AG04450 (cell line): ENCODE measurements at regions not wholly inside any gene's neighbourhood (a gene's known extent, or its start where the extent isn't known, plus 50 kb on each side); places are given as distances from the start of the nearest gene placed in this dataset.

Experiments
- CTCF ChIA-PET: fragments of 300-600, 350-600 bp; formaldehyde crosslinking; extraction: SDS; loops from one replicate; lab custom pipeline; 2022; ENCODE audit warnings: antibody characterized with exemption, inconsistent platforms; lab: Charles Lee
- POLR2A ChIA-PET: fragments of 350-600 bp; formaldehyde crosslinking; extraction: SDS; loops from one replicate; lab custom pipeline; 2021; ENCODE audit warnings: antibody characterized with exemption, inconsistent platforms; lab: Yijun Ruan, JAX
- DNase-seq: peaks from one replicate; pipeline ENCODE4 v3.0.0-alpha.2; 2011; ENCODE audit warnings: low read depth, low spot score
- H3K27ac ChIP-seq: one replicate; pipeline ENCODE4 v1.5.1; 2012; ENCODE audit warnings: low read depth, low read length, control low read depth
- H3K27me3 ChIP-seq: one replicate; pipeline ENCODE4 v1.6.0; 2012; ENCODE audit warnings: low read length; ENCODE audit not compliant: control insufficient read depth, insufficient read depth
- H3K4me3 ChIP-seq: 2 replicates; pipeline ENCODE4 v1.5.1; 2011; ENCODE audit warnings: mild to moderate bottlenecking, low read depth, low read length, control low read depth
- H3K9me3 ChIP-seq: 2 replicates; pipeline ENCODE4 v1.5.1; 2012; ENCODE audit warnings: low read length; ENCODE audit not compliant: control insufficient read depth, insufficient read depth
- TF ChIP-seq, protein P1 (sequence below): IDR thresholded peaks from 2 replicates; pipeline ENCODE4 v1.5.1; 2011; ENCODE audit warnings: low read depth, low read length, control low read depth, inconsistent platforms

DNA sequence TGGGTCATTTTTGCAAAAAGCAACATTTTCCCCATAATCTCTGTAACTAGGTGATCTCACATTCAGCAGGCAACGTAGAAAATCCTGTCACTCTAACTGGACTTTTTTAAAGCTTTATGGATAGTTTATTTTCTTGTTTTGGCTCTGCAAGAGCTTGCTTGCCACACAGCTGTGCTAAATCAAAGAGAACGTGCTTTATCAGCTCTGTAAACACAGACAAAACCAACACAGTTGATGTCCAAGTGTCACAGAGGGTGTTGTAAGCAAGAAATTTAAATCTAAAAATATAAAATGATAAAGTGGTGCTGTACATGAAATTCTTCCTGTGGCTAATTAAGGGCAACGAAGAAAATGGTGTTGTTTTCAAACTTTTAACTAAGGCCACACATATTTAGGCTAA lies 97.5 kb upstream of the STAC start:
- H3K27me3 ChIP-seq, result no peaks in the 10 kb centered on the region
- ChIA-PET CTCF (no interaction called here), POLR2A (no interaction called here)
- TF ChIP-seq, protein P1, sequence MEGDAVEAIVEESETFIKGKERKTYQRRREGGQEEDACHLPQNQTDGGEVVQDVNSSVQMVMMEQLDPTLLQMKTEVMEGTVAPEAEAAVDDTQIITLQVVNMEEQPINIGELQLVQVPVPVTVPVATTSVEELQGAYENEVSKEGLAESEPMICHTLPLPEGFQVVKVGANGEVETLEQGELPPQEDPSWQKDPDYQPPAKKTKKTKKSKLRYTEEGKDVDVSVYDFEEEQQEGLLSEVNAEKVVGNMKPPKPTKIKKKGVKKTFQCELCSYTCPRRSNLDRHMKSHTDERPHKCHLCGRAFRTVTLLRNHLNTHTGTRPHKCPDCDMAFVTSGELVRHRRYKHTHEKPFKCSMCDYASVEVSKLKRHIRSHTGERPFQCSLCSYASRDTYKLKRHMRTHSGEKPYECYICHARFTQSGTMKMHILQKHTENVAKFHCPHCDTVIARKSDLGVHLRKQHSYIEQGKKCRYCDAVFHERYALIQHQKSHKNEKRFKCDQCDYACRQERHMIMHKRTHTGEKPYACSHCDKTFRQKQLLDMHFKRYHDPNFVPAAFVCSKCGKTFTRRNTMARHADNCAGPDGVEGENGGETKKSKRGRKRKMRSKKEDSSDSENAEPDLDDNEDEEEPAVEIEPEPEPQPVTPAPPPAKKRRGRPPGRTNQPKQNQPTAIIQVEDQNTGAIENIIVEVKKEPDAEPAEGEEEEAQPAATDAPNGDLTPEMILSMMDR, result no peak
- DNase-seq, result no peak
- H3K27ac ChIP-seq, result no peak overlapping the region
- no peaks in the 10 kb centered on the region; the same call in 1 of the 2 replicates for H3K9me3 ChIP-seq
- H3K4me3 ChIP-seq, result no peak overlapping the region

DNA sequence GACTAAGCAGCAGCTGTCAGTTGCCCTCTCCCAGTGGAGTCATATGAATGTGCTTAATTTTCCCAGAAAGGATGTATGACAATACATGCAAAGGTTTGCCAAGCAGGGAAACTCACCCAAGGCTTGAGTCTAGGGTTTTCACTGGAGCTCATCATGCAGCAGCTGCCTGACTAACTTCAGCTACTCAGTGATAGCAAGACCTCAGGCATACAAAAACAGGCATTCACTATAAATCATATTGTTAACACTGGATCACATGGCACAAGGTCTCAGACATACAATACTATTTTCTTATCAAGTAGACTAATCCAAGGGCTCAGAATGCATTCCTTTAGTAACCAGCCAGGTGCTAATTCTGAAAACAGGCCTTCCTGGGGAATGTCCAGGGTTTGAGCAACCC lies 85.0 kb upstream of the STAC start:
- H3K27ac ChIP-seq, result no peak overlapping the region
- ChIA-PET CTCF (no interaction called here), POLR2A (no interaction called here)
- no peak overlapping the region for H3K4me3 ChIP-seq
- H3K9me3 ChIP-seq, result no peaks in the 10 kb centered on the region
- no peaks in the 10 kb centered on the region for H3K27me3 ChIP-seq
- TF ChIP-seq, protein P1, result no peak
- no peak for DNase-seq

DNA sequence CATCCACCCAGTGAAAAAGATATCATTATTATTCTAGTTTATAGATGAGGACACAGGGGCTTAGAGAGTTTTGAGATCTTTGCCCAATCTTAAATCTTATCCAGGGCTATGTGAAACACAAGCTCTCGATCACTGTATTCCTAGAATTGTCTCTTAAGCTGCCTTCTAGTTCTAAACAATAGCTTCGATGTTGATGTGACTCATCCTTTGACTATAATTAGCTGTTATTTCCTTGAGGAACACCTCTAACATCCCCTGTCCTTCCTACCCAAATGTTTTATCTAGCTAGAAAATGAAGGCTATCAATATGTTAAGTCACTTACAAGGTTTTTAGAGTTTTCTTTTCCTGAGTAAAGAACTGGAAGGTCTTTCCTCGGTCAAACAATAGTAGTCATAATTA lies 83.1 kb upstream of the STAC start:
- POLR2A ChIA-PET, result no interaction called here
- no peaks in the 10 kb centered on the region for H3K27me3 ChIP-seq
- no peaks in the 10 kb centered on the region for H3K9me3 ChIP-seq
- CTCF ChIA-PET, result no interaction called here
- no peak for DNase-seq
- H3K27ac ChIP-seq, result no peak overlapping the region
- no peak overlapping the region for H3K4me3 ChIP-seq
- TF ChIP-seq, protein P1, result no peak

DNA sequence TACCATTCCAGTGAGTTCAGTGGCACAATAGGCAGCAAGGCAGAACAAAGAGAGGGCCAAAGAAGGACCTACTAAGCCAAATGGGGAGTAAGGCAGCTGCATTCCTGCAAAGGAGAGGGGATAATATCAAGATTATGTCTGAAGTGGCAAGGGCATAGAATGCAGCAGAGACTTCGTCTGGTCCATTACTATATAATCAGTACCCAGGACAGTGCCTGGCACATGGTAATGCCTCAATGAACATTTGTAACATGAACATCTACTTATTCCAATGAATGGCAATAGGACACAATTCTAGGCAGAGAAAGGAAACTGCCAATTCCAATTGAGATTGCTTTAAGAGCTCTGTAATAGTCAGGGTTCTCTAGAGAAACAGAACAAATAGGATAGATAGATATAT lies 82.1 kb upstream of the STAC start:
- H3K9me3 ChIP-seq, result no peaks in the 10 kb centered on the region; the same call in 1 of the 2 replicates
- POLR2A ChIA-PET, result no interaction called here
- no peaks in the 10 kb centered on the region for H3K27me3 ChIP-seq
- no peak for DNase-seq
- TF ChIP-seq, protein P1, result no peak
- CTCF ChIA-PET, result no interaction called here
- H3K27ac ChIP-seq, result no peak overlapping the region
- no peak overlapping the region for H3K4me3 ChIP-seq

DNA sequence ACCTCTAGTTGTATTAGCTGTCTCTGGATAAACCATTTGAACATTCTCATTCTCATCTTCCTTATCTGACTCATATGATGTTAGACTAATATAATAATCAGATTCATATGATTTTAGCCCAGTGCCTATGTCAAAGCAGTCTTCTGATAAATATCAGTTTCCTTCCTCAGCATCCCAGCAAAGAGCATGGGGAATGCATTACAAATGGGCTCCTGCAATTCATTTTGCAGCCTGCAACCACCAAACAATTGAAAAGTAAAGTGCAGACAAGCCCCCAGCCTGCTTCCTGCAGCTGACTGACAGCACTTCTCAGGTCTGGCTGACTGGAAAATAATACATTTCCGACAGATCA lies 78.2 kb upstream of the STAC start:
- POLR2A ChIA-PET, result no interaction called here
- DNase-seq, result no peak
- no peak overlapping the region for H3K27ac ChIP-seq
- H3K4me3 ChIP-seq, result no peak overlapping the region
- H3K9me3 ChIP-seq, result no peaks in the 10 kb centered on the region; the same call in 1 of the 2 replicates
- CTCF ChIA-PET, result no interaction called here
- no peaks in the 10 kb centered on the region for H3K27me3 ChIP-seq
- TF ChIP-seq, protein P1, result no peak
